IMR-90 (cell line): ENCODE measurements at regions not wholly inside any gene's neighbourhood (a gene's known extent, or its start where the extent isn't known, plus 50 kb on each side); places are given as distances from the start of the nearest gene placed in this dataset.

ENCODE experiments used
- ATAC-seq: fragments of 200-7000 bp; cut with Tn5 transposase; 2 replicates; pipeline ENCODE4 v1.9.1; 2020; ENCODE audit warnings: low read depth, mild to moderate bottlenecking, moderate library complexity
- BruUV-seq: library from RNA; stranded (reverse); fragments of 400-500 nt; replicated peaks from 2 replicates; lab custom pipeline; 2021; lab: Mats Ljungman, UMichigan
- CTCF ChIA-PET: fragments of 300-600 bp; formaldehyde crosslinking; extraction: SDS; loops from one replicate; lab custom pipeline; 2021; ENCODE audit warnings: antibody characterized with exemption; lab: Yijun Ruan, JAX
- POLR2A ChIA-PET: fragments of 300-600 bp; sonication (Branson Sonifier 250); formaldehyde crosslinking; loops from one replicate; lab custom pipeline; 2022; ENCODE audit warnings: antibody characterized with exemption; ENCODE audit not compliant: unreplicated experiment; lab: Charles Lee
- DNase-seq: peaks from one replicate; pipeline ENCODE4 v3.0.0; 2013
- H2AFZ ChIP-seq: replicated peaks from 2 replicates; pipeline ENCODE3; 2013; ENCODE audit warnings: low read length, mild to moderate bottlenecking; ENCODE audit not compliant: poor library complexity
- H2AK5ac ChIP-seq: 2 replicates; pipeline ENCODE4 v1.6.1; 2013; ENCODE audit warnings: low read depth, low read length, inconsistent platforms
- H2AK9ac ChIP-seq: replicated peaks from 2 replicates; pipeline ENCODE3; 2013; ENCODE audit warnings: mild to moderate bottlenecking, low read depth, low read length, moderate library complexity; ENCODE audit not compliant: poor library complexity
- H2BK120ac ChIP-seq: 2 replicates; pipeline ENCODE4 v1.6.1; 2013; ENCODE audit warnings: low read depth, low read length, inconsistent platforms
- H2BK15ac ChIP-seq: 3 replicates; pipeline ENCODE4 v1.6.1; 2013; ENCODE audit warnings: low read depth, low read length, inconsistent platforms
- H2BK20ac ChIP-seq: 2 replicates; pipeline ENCODE4 v1.6.1; 2013; ENCODE audit warnings: low read depth, mild to moderate bottlenecking, inconsistent platforms, low read length, moderate library complexity
- H2BK5ac ChIP-seq: 2 replicates; pipeline ENCODE4 v1.6.1; 2013; ENCODE audit warnings: mild to moderate bottlenecking, low read depth, low read length, inconsistent platforms; ENCODE audit not compliant: poor library complexity, severe bottlenecking
- H3K14ac ChIP-seq: replicated peaks from 2 replicates; pipeline ENCODE4 v1.6.1; 2013; ENCODE audit warnings: low read depth, low read length, inconsistent platforms
- H3K18ac ChIP-seq: 2 replicates; pipeline ENCODE4 v1.6.1; 2013; ENCODE audit warnings: low read depth, low read length, control low read depth
- H3K23ac ChIP-seq: 2 replicates; pipeline ENCODE4 v1.6.1; 2013; ENCODE audit warnings: low read depth, low read length, inconsistent platforms
- H3K27ac ChIP-seq: 2 replicates; pipeline ENCODE4 v1.5.1; 2013; ENCODE audit warnings: mild to moderate bottlenecking, control low read depth, low read length; ENCODE audit not compliant: insufficient read depth
- H3K27me3 ChIP-seq: 2 replicates; pipeline ENCODE4 v1.6.1; 2013; ENCODE audit warnings: low read length; ENCODE audit not compliant: control insufficient read depth, insufficient read depth
- H3K36me3 ChIP-seq: 2 replicates; pipeline ENCODE4 v1.6.1; 2013; ENCODE audit warnings: low read length, mixed read lengths; ENCODE audit not compliant: control insufficient read depth, insufficient read depth
- H3K4ac ChIP-seq: 2 replicates; pipeline ENCODE4 v1.6.1; 2013; ENCODE audit warnings: low read depth, low read length, inconsistent platforms
- H3K4me1 ChIP-seq: 2 replicates; pipeline ENCODE4 v1.6.1; 2013; ENCODE audit warnings: low read length, mixed read lengths; ENCODE audit not compliant: control insufficient read depth, insufficient read depth
- H3K4me2 ChIP-seq: 2 replicates; pipeline ENCODE4 v1.6.1; 2013; ENCODE audit warnings: low read depth, mild to moderate bottlenecking, control low read depth, low read length, moderate library complexity
- H3K4me3 ChIP-seq: 2 replicates; pipeline ENCODE4 v1.5.1; 2013; ENCODE audit warnings: low read depth, mild to moderate bottlenecking, control low read depth, low read length, moderate library complexity; ENCODE audit not compliant: insufficient read depth
- H3K56ac ChIP-seq: 2 replicates; pipeline ENCODE4 v1.6.1; 2013; ENCODE audit warnings: low read length, inconsistent platforms; ENCODE audit not compliant: insufficient read depth; ENCODE audit errors: extremely low read depth
- H3K79me1 ChIP-seq, 2 experiments: 2 replicates each; pipeline ENCODE4 v1.6.1; 2013; ENCODE audit warnings: low read length in 2 of 2, inconsistent platforms in 1 of 2, low read depth in 1 of 2
- H3K9ac ChIP-seq: 2 replicates; pipeline ENCODE4 v1.6.1; 2013; ENCODE audit warnings: low read depth, low read length, control low read depth
- H3K9me1 ChIP-seq: 2 replicates; pipeline ENCODE4 v1.6.1; 2013; ENCODE audit warnings: low read length, inconsistent platforms; ENCODE audit not compliant: insufficient read depth
- H3K9me3 ChIP-seq: 2 replicates; pipeline ENCODE4 v1.6.1; 2013; ENCODE audit warnings: low read length; ENCODE audit not compliant: control insufficient read depth, insufficient read depth
- H4K20me1 ChIP-seq: 2 replicates; pipeline ENCODE4 v1.6.1; 2013; ENCODE audit warnings: low read length, inconsistent platforms; ENCODE audit not compliant: insufficient read depth
- H4K5ac ChIP-seq: 2 replicates; pipeline ENCODE4 v1.6.1; 2013; ENCODE audit warnings: mild to moderate bottlenecking, low read depth, low read length, control low read depth
- H4K8ac ChIP-seq, 2 experiments: 2 replicates each; pipeline ENCODE4 v1.6.1; 2013; ENCODE audit warnings: low read depth in 2 of 2, low read length in 2 of 2, control low read depth in 1 of 2, inconsistent platforms in 1 of 2
- H4K91ac ChIP-seq: 2 replicates; pipeline ENCODE4 v1.6.1; 2013; ENCODE audit warnings: low read depth, low read length, inconsistent platforms; ENCODE audit not compliant: insufficient read depth
- BHLHE40 ChIP-seq: fragments of 150-350 bp; IDR thresholded peaks from 2 replicates; pipeline ENCODE4 v1.6.1; 2016; ENCODE audit warnings: mild to moderate bottlenecking, low read depth, low read length
- CEBPB ChIP-seq: IDR thresholded peaks from 2 replicates; pipeline ENCODE4 v1.6.1; 2012; ENCODE audit warnings: low read depth, low read length, improper control_type of control experiment
- CHD1 ChIP-seq: IDR thresholded peaks from 2 replicates; pipeline ENCODE4 v1.6.1; 2012; ENCODE audit warnings: low read depth, low read length, improper control_type of control experiment
- CTCF ChIP-seq: conservative IDR thresholded peaks from 2 replicates; pipeline ENCODE4 v1.5.1; 2012; ENCODE audit warnings: mild to moderate bottlenecking, low read depth, low read length, improper control_type of control experiment
- ELK1 ChIP-seq: fragments of 150-350 bp; IDR thresholded peaks from 2 replicates; pipeline ENCODE4 v1.6.1; 2016; ENCODE audit warnings: low read depth, mild to moderate bottlenecking, low read length, moderate library complexity, borderline replicate concordance
- FOS ChIP-seq: fragments of 150-350 bp; IDR thresholded peaks from 2 replicates; pipeline ENCODE4 v1.6.1; 2016; ENCODE audit warnings: low read depth, low read length
- MAFK ChIP-seq: IDR thresholded peaks from 2 replicates; pipeline ENCODE4 v1.6.1; 2012; ENCODE audit warnings: low read depth, low read length, improper control_type of control experiment
- MAZ ChIP-seq: IDR thresholded peaks from 2 replicates; pipeline ENCODE4 v1.6.1; 2012; ENCODE audit warnings: low read depth, mild to moderate bottlenecking, low read length, improper control_type of control experiment, moderate library complexity, borderline replicate concordance
- MXI1 ChIP-seq: IDR thresholded peaks from 2 replicates; pipeline ENCODE4 v1.6.1; 2012; ENCODE audit warnings: low read depth, mild to moderate bottlenecking, low read length, moderate library complexity, borderline replicate concordance
- NFE2L2 ChIP-seq: fragments of 150-350 bp; IDR thresholded peaks from 2 replicates; pipeline ENCODE4 v1.6.1; 2016; ENCODE audit warnings: low read depth, mild to moderate bottlenecking, low read length
- POLR2A ChIP-seq: IDR thresholded peaks from 2 replicates; pipeline ENCODE4 v1.6.1; 2012; ENCODE audit warnings: mild to moderate bottlenecking, low read depth, low read length
- RAD21 ChIP-seq: IDR thresholded peaks from 2 replicates; pipeline ENCODE4 v1.6.1; 2012; ENCODE audit warnings: low read length, improper control_type of control experiment
- RCOR1 ChIP-seq: IDR thresholded peaks from 2 replicates; pipeline ENCODE4 v1.6.1; 2012; ENCODE audit warnings: mild to moderate bottlenecking, low read length, improper control_type of control experiment; ENCODE audit not compliant: insufficient replicate concordance
- RFX5 ChIP-seq: IDR thresholded peaks from 2 replicates; pipeline ENCODE4 v1.8.0; 2012; ENCODE audit warnings: low read depth, mild to moderate bottlenecking, low read length, moderate library complexity
- SMC3 ChIP-seq: fragments of 150-350 bp; IDR thresholded peaks from 2 replicates; pipeline ENCODE4 v1.6.1; 2016; ENCODE audit warnings: low read depth, mild to moderate bottlenecking, antibody characterized with exemption, low read length, moderate library complexity
- USF2 ChIP-seq: fragments of 150-350 bp; IDR thresholded peaks from 2 replicates; pipeline ENCODE4 v1.6.1; 2017; ENCODE audit warnings: mild to moderate bottlenecking, antibody characterized with exemption, low read length, low read depth
- WGBS, 2 experiments: methylation state at CpG; one replicate each; pipeline versions ENCODE4 v1.1.5 to v1.1.7; 2013; ENCODE audit warnings: missing lambda C conversion rate in 2 of 2; ENCODE audit not compliant: insufficient read length in 1 of 2; ENCODE audit errors: extremely low coverage in 2 of 2; 5-methylcytosine and 5-hydroxymethylcytosine counted together
- dilution Hi-C: fragments of 300-500 bp; cut with HindIII; formaldehyde crosslinking; loops from one replicate; pipeline ENCODE4 v1.14.3; 2018; ENCODE audit warnings: low sequenced_read_pairs; ENCODE audit not compliant: unreplicated experiment
- in situ Hi-C: fragments of 300-500 bp; cut with MboI; formaldehyde crosslinking; loops from 3 replicates; pipeline ENCODE4 v1.14.3; 2019; ENCODE audit warnings: low sequenced_read_pairs, inconsistent platforms, mixed read lengths
- intact Hi-C: fragments of 100-400 bp; cut with micrococcal nuclease; formaldehyde crosslinking; loops from 2 replicates; pipeline ENCODE4 v1.10.0; 2022

- ATAC-seq (peak; percentile 97), DNase-seq (peak; percentile 99)
- H3K9me1 ChIP-seq: peaks cover 3% of the 10 kb centered on the region
- H3K4me3 ChIP-seq: no peak overlapping the region
- peak overlapping the region; percentile 98 for H2BK20ac ChIP-seq
- H3K18ac ChIP-seq: peak overlapping the region; percentile 31
- peak overlapping the region; percentile 35 for H2AK9ac ChIP-seq
- no peak overlapping the region for H3K9ac ChIP-seq
- peak overlapping the region; percentile 42; the same call in 2 of the 3 replicates for H2BK15ac ChIP-seq
- H3K4me2 ChIP-seq: peak overlapping the region; percentile 14; the same call in 1 of the 2 replicates
- WGBS, 2 experiments: 15% methylated on average over 3 of the region's 5 CpGs; no CpG with 5 or more reads in 1 of the 2 experiments
- POLR2A ChIA-PET: no interaction called here
- no TSS peak for BruUV-seq
- no peaks in the 10 kb centered on the region for H4K20me1 ChIP-seq
- no peaks in the 10 kb centered on the region for H3K27me3 ChIP-seq
- no peak for TF ChIP-seq ELK1
- TF ChIP-seq CEBPB: no peak; the same call in 1 of the 2 replicates
- TF ChIP-seq CHD1: no peak
- TF ChIP-seq RAD21: no peak
- no peak for TF ChIP-seq MAZ
- TF ChIP-seq POLR2A: no peak
- no peak; the same call in 1 of the 2 replicates for TF ChIP-seq MXI1
- TF ChIP-seq MAFK: peak; percentile 89
- TF ChIP-seq RFX5: no peak
- TF ChIP-seq NFE2L2: peak; percentile 99
- TF ChIP-seq RCOR1: peak; percentile 78
- TF ChIP-seq USF2: no peak
- TF ChIP-seq BHLHE40: peak; percentile 60
- no peak for TF ChIP-seq SMC3
- peak; percentile 92 for TF ChIP-seq FOS
- TF ChIP-seq CTCF: no peak
- H2AFZ ChIP-seq: peak overlapping the region; percentile 85
- peak overlapping the region; percentile 78 for H2BK5ac ChIP-seq
- H2BK120ac ChIP-seq: peak overlapping the region; percentile 98
- peak overlapping the region; percentile 57 for H2AK5ac ChIP-seq
- peak overlapping the region; percentile 46 for H3K27ac ChIP-seq
- H3K4me1 ChIP-seq: peaks cover 3% of the 10 kb centered on the region
- CTCF ChIA-PET: interaction anchor here (1.7 kb wide), 1 partner anchor 32 kb away, joined by 4 read pairs; no protein-coding TSS in a partner anchor
- intact Hi-C loops: no loop called here
- H4K8ac ChIP-seq: peak overlapping the region in 1 of 2 experiments; percentile 71; a peak in 2 of 4 replicates
- dilution Hi-C loops: no loop called here
- peak overlapping the region; percentile 97 for H3K4ac ChIP-seq
- H4K5ac ChIP-seq: peak overlapping the region; percentile 19; the same call in 1 of the 2 replicates
- H3K79me1 ChIP-seq: no peaks in the 10 kb centered on the region
- H3K56ac ChIP-seq: peak overlapping the region; percentile 26
- H3K36me3 ChIP-seq: no peaks in the 10 kb centered on the region
- H3K23ac ChIP-seq: peak overlapping the region; percentile 66
- H3K14ac ChIP-seq: peak overlapping the region; percentile 67
- in situ Hi-C loops: no loop called here
- no peaks in the 10 kb centered on the region for H3K9me3 ChIP-seq
- peak overlapping the region; percentile 86 for H4K91ac ChIP-seq
Observed at GRCh38 chr11:131033151-131033651, 116.9 kb upstream of the SNX19 start.
